H1 (cell line): ENCODE measurements at regions not wholly inside any gene's neighbourhood (a gene's known extent, or its start where the extent isn't known, plus 50 kb on each side); places are given as distances from the start of the nearest gene placed in this dataset.

ENCODE experiments used
- CTCF ChIA-PET: fragments of 300-600 bp; sonication (Branson Sonifier 250); formaldehyde crosslinking; loops from one replicate; lab custom pipeline; 2021; ENCODE audit not compliant: partially characterized antibody; lab: Charles Lee
- POLR2A ChIA-PET: fragments of 300-600 bp; sonication (Branson Sonifier 250); formaldehyde crosslinking; loops from one replicate; lab custom pipeline; 2021; ENCODE audit warnings: inconsistent platforms; ENCODE audit not compliant: partially characterized antibody; lab: Charles Lee
- DNase-seq, 2 experiments: peaks; one replicate each; pipeline versions ENCODE4 v3.0.0 to v3.0.0-alpha.2; 2010 to 2022; ENCODE audit warnings: low spot score in 2 of 2, low read depth in 1 of 2, mixed read lengths in 1 of 2
- FAIRE-seq: peaks from 2 replicates; lab custom pipeline; 2011; peaks lifted over from hg19 to GRCh38; lab: Jason Lieb, UNC
- H2AFZ ChIP-seq: 2 replicates; pipeline ENCODE4 v1.8.1; 2012; ENCODE audit warnings: low read length, inconsistent platforms
- H2AK5ac ChIP-seq: 2 replicates; pipeline ENCODE4 v1.6.1; 2013; ENCODE audit warnings: low read depth, low read length
- H2BK120ac ChIP-seq: replicated peaks from 2 replicates; pipeline ENCODE3; 2013; ENCODE audit warnings: low read depth, low read length, inconsistent platforms
- H2BK12ac ChIP-seq: 2 replicates; pipeline ENCODE4 v1.6.1; 2013; ENCODE audit warnings: low read depth, low read length
- H2BK15ac ChIP-seq: 2 replicates; pipeline ENCODE4 v1.6.1; 2013; ENCODE audit warnings: low read length
- H2BK20ac ChIP-seq: 2 replicates; pipeline ENCODE4 v1.6.1; 2013; ENCODE audit warnings: low read length
- H2BK5ac ChIP-seq: 2 replicates; pipeline ENCODE4 v1.6.1; 2013; ENCODE audit warnings: low read depth, low read length
- H3K14ac ChIP-seq: 2 replicates; pipeline ENCODE4 v1.6.1; 2013; ENCODE audit warnings: inconsistent platforms; ENCODE audit not compliant: insufficient read length
- H3K18ac ChIP-seq: 2 replicates; pipeline ENCODE4 v1.6.1; 2013; ENCODE audit warnings: low read length; ENCODE audit errors: extremely low read depth
- H3K23ac ChIP-seq: 2 replicates; pipeline ENCODE4 v1.6.1; 2013; ENCODE audit warnings: inconsistent platforms; ENCODE audit not compliant: insufficient read length
- H3K23me2 ChIP-seq: 2 replicates; pipeline ENCODE4 v1.6.1; 2013; ENCODE audit warnings: low read depth, low read length
- H3K27ac ChIP-seq: 2 replicates; pipeline ENCODE4 v1.6.1; 2011; ENCODE audit warnings: low read depth, low read length, inconsistent platforms
- H3K27me3 ChIP-seq, 4 experiments: replicated peaks in 1 of 4; 1 replicate in 1 of 4; 2 replicates in 3 of 4; pipeline versions ENCODE4 v1.6.1 to v1.8.1; 2011 to 2013; ENCODE audit warnings: low read length in 3 of 4, mild to moderate bottlenecking in 3 of 4, inconsistent platforms in 2 of 4, mixed read lengths in 2 of 4, moderate library complexity in 1 of 4; ENCODE audit not compliant: control insufficient read depth in 3 of 4, insufficient read depth in 3 of 4; ENCODE audit errors: extremely low read depth in 1 of 4
- H3K36me3 ChIP-seq, 4 experiments: 2 replicates each; pipeline versions ENCODE4 v1.6.1 to v1.8.1; 2011 to 2013; ENCODE audit warnings: mild to moderate bottlenecking in 4 of 4, low read length in 3 of 4, moderate library complexity in 2 of 4, control low read depth in 1 of 4, inconsistent platforms in 1 of 4; ENCODE audit not compliant: insufficient read depth in 4 of 4, control insufficient read depth in 2 of 4
- H3K4ac ChIP-seq: replicated peaks from 2 replicates; pipeline ENCODE3; 2013; ENCODE audit warnings: low read length, low read depth, mixed read lengths, inconsistent platforms; ENCODE audit not compliant: insufficient read length
- H3K4me1 ChIP-seq, 4 experiments: replicated peaks in 1 of 4; 1 replicate in 1 of 4; 2 replicates in 3 of 4; pipeline versions ENCODE4 v1.6.1 to v1.8.1; 2011 to 2013; ENCODE audit warnings: low read length in 3 of 4, inconsistent platforms in 2 of 4, mixed read lengths in 1 of 4; ENCODE audit not compliant: insufficient read depth in 4 of 4, control insufficient read depth in 3 of 4
- H3K4me2 ChIP-seq, 2 experiments: 2 replicates each; pipeline versions ENCODE4 v1.6.1 to v1.8.1; 2011 to 2013; ENCODE audit warnings: low read depth in 2 of 2, low read length in 2 of 2, control low read depth in 1 of 2, inconsistent platforms in 1 of 2, mild to moderate bottlenecking in 1 of 2; ENCODE audit not compliant: insufficient read depth in 1 of 2
- H3K4me3 ChIP-seq, 4 experiments: fragments of 200-600, 300-600 bp in 1 of 4; sonication (generic), shearing (Covaris generic), sonication (Bioruptor Twin) in 1 of 4; 2 replicates each; pipeline versions ENCODE4 v1.5.1 to v1.8.1; 2011 to 2016; ENCODE audit warnings: low read length in 4 of 4, low read depth in 3 of 4, control low read depth in 2 of 4, inconsistent platforms in 2 of 4, mild to moderate bottlenecking in 2 of 4, mixed read lengths in 1 of 4, moderate library complexity in 1 of 4; ENCODE audit not compliant: insufficient read depth in 2 of 4; ENCODE audit errors: extremely low read depth in 1 of 4
- H3K56ac ChIP-seq: replicated peaks from 2 replicates; pipeline ENCODE3; 2013; ENCODE audit warnings: low read depth, mild to moderate bottlenecking, mixed read lengths, low read length, inconsistent platforms; ENCODE audit not compliant: insufficient read length
- H3K79me1 ChIP-seq: 2 replicates; pipeline ENCODE4 v1.6.1; 2013; ENCODE audit warnings: low read depth, low read length, control low read depth
- H3K79me2 ChIP-seq, 2 experiments: 2 replicates each; pipeline versions ENCODE4 v1.6.1 to v1.8.1; 2012 to 2013; ENCODE audit warnings: low read length in 2 of 2, mild to moderate bottlenecking in 2 of 2, inconsistent platforms in 1 of 2; ENCODE audit not compliant: insufficient read depth in 2 of 2, control insufficient read depth in 1 of 2
- H3K9ac ChIP-seq, 4 experiments: replicated peaks in 1 of 4; 1 replicate in 1 of 4; 2 replicates in 3 of 4; pipeline versions ENCODE4 v1.6.1 to v1.8.1; 2011 to 2013; ENCODE audit warnings: low read depth in 3 of 4, low read length in 3 of 4, control low read depth in 2 of 4, mild to moderate bottlenecking in 2 of 4, moderate library complexity in 2 of 4, inconsistent platforms in 1 of 4; ENCODE audit errors: extremely low read depth in 1 of 4
- H3K9me3 ChIP-seq, 2 experiments: 2 replicates each; pipeline versions ENCODE4 v1.6.1 to v1.8.1; 2012 to 2013; ENCODE audit warnings: mild to moderate bottlenecking in 2 of 2, moderate library complexity in 2 of 2, control low read depth in 1 of 2, inconsistent platforms in 1 of 2, low read depth in 1 of 2, low read length in 1 of 2, mixed read lengths in 1 of 2; ENCODE audit not compliant: insufficient read depth in 2 of 2
- H4K20me1 ChIP-seq, 2 experiments: replicated peaks in 1 of 2; 2 replicates each; pipeline versions ENCODE3 to v1.8.1; 2011 to 2013; ENCODE audit warnings: inconsistent platforms in 2 of 2, low read length in 2 of 2, mild to moderate bottlenecking in 1 of 2; ENCODE audit not compliant: insufficient read depth in 2 of 2, control insufficient read depth in 1 of 2
- H4K5ac ChIP-seq: 2 replicates; pipeline ENCODE4 v1.6.1; 2013; ENCODE audit warnings: low read length, low read depth, mixed read lengths, inconsistent platforms; ENCODE audit not compliant: insufficient read length
- H4K8ac ChIP-seq: 2 replicates; pipeline ENCODE4 v1.8.0; 2013; ENCODE audit warnings: mild to moderate bottlenecking, moderate library complexity, low read length, inconsistent platforms; ENCODE audit not compliant: insufficient read depth; ENCODE audit errors: extremely low read depth
- H4K91ac ChIP-seq: replicated peaks from 2 replicates; pipeline ENCODE3; 2013; ENCODE audit warnings: low read length, mixed read lengths, inconsistent platforms; ENCODE audit not compliant: insufficient read length
- CHD2 ChIP-seq: IDR thresholded peaks from 2 replicates; pipeline ENCODE4 v1.6.1; 2012; ENCODE audit warnings: low read length, improper control_type of control experiment
- JUN ChIP-seq: IDR thresholded peaks from 2 replicates; pipeline ENCODE4 v1.6.1; 2011; ENCODE audit warnings: low read depth, mild to moderate bottlenecking, improper control_type of control experiment, low read length
- JUND ChIP-seq: IDR thresholded peaks from 2 replicates; pipeline ENCODE4 v1.6.1; 2011; ENCODE audit warnings: mild to moderate bottlenecking, improper control_type of control experiment, low read length
- PHF8 ChIP-seq: fragments of 200-600 bp; sonication (generic); conservative IDR thresholded peaks from 2 replicates; pipeline ENCODE4 v1.7.1; 2012; ENCODE audit warnings: low read depth, mild to moderate bottlenecking, inconsistent platforms, low read length, moderate library complexity
- TBP ChIP-seq: IDR thresholded peaks from 2 replicates; pipeline ENCODE4 v1.6.1; 2011; ENCODE audit warnings: low read depth, low read length, improper control_type of control experiment
- YY1 ChIP-seq: IDR thresholded peaks from 2 replicates; pipeline ENCODE4 v1.6.1; 2011; ENCODE audit warnings: low read depth, mild to moderate bottlenecking, low read length
- WGBS, 2 experiments: shearing (Covaris generic) in 1 of 2; methylation state at CpG; one replicate each; pipeline versions ENCODE4 v1.1.6 to v1.1.7; 2013 to 2015; ENCODE audit warnings: low lambda C conversion rate in 2 of 2, mixed read lengths in 2 of 2, inconsistent platforms in 1 of 2, low coverage in 1 of 2, missing lambda C conversion rate in 1 of 2; ENCODE audit not compliant: insufficient replicate concordance in 2 of 2, insufficient coverage in 1 of 2, insufficient read length in 1 of 2; ENCODE audit errors: extremely low coverage in 1 of 2, missing lambda C conversion rate in 1 of 2; 5-methylcytosine and 5-hydroxymethylcytosine counted together

- Histone ChIP-seq H3K36me3 (no peaks in the 10 kb centered on the region; a peak in 1 of 8 replicates), H3K9me3 (peaks cover 16 to 18% of the 10 kb centered on the region in 2 experiments), H3K18ac (no peak overlapping the region), H3K4me2 (peak overlapping the region; percentile 2 to 40; a peak in 2 of 4 replicates), H2AFZ (peak overlapping the region; percentile 35; the same call in 1 of the 2 replicates), H2BK12ac (no peak overlapping the region), H3K56ac (no peak overlapping the region), H2AK5ac (no peak overlapping the region), H3K4me3 (peak overlapping the region in 1 of 4 experiments; percentile 39; a peak in 2 of 8 replicates), H3K27me3 (no peaks in the 10 kb centered on the region), H3K79me2 (no peaks in the 10 kb centered on the region), H3K14ac (no peak overlapping the region), H2BK5ac (no peak overlapping the region), H3K23me2 (no peaks in the 10 kb centered on the region), H4K5ac (no peak overlapping the region), H3K23ac (no peak overlapping the region), H3K27ac (no peak overlapping the region), H3K4ac (no peak overlapping the region), H4K8ac (no peak overlapping the region), H2BK120ac (no peak overlapping the region), H2BK15ac (no peak overlapping the region), H3K4me1 (peaks cover 0 to 9% (median 4%) of the 10 kb centered on the region in 4 experiments; a peak in 3 of 7 replicates), H2BK20ac (no peak overlapping the region), H3K9ac (no peak overlapping the region), H4K91ac (no peak overlapping the region), H4K20me1 (no peaks in the 10 kb centered on the region), H3K79me1 (no peaks in the 10 kb centered on the region)
- TF ChIP-seq TBP (no peak), JUND (0 out of 2 replicates have a peak, but pooled peaks have one; percentile 18), PHF8 (no peak), YY1 (no peak), CHD2 (no peak), JUN (no peak)
- DNase-seq (peak; percentile 15 to 45), FAIRE-seq (no peak)
- WGBS, 2 experiments, result 24% methylated on average over 5 of the region's 5 CpGs; no CpG with 5 or more reads in 1 of the 2 experiments
- ChIA-PET POLR2A (no interaction called here), CTCF (interaction anchor here (0.9 to 2.3 kb wide), 6 partner anchors 13 to 151 kb away, joined by 3 to 8 read pairs (median 4); partner anchors contain the start of gene AHCYL1)
Observed at GRCh38 chr1:109832945-109833344, 69.2 kb upstream of the EPS8L3 start.
